Loucy (cell line): ENCODE measurements at regions not wholly inside any gene's neighbourhood (a gene's known extent, or its start where the extent isn't known, plus 50 kb on each side); places are given as distances from the start of the nearest gene placed in this dataset.

ENCODE experiments used
- H2AFZ ChIP-seq: fragments of 200-600 bp; sonication (generic); 2 replicates; pipeline ENCODE4 v1.6.0; 2016; ENCODE audit warnings: antibody characterized with exemption, mild to moderate bottlenecking, low read length, moderate library complexity
- H3F3A ChIP-seq: fragments of 200-600 bp; 2 replicates; pipeline ENCODE4 v1.6.0; 2016; ENCODE audit warnings: antibody characterized with exemption, low read depth, mild to moderate bottlenecking
- H3K27me3 ChIP-seq: fragments of 200-600 bp; sonication (generic); 2 replicates; pipeline ENCODE4 v1.6.1; 2014; ENCODE audit warnings: low read length, mild to moderate bottlenecking; ENCODE audit not compliant: insufficient read depth, poor library complexity, severe bottlenecking
- H3K36me3 ChIP-seq: fragments of 200-600 bp; sonication (generic); 2 replicates; pipeline ENCODE4 v1.6.1; 2016; ENCODE audit warnings: low read length; ENCODE audit not compliant: insufficient read depth
- H3K4me1 ChIP-seq: fragments of 200-600 bp; sonication (generic); 2 replicates; pipeline ENCODE4 v1.5.1; 2014; ENCODE audit warnings: low read length, mild to moderate bottlenecking; ENCODE audit not compliant: insufficient read depth, poor library complexity, severe bottlenecking
- H3K4me2 ChIP-seq: fragments of 200-600 bp; sonication (generic); 2 replicates; pipeline ENCODE4 v1.6.0; 2014; ENCODE audit warnings: antibody characterized with exemption, low read length, low read depth, mild to moderate bottlenecking; ENCODE audit not compliant: poor library complexity, severe bottlenecking
- H3K4me3 ChIP-seq: fragments of 200-600 bp; sonication (generic); 2 replicates; pipeline ENCODE4 v1.5.1; 2014; ENCODE audit warnings: low read length, mild to moderate bottlenecking, mixed read lengths; ENCODE audit not compliant: poor library complexity, severe bottlenecking
- H3K79me2 ChIP-seq: fragments of 200-600 bp; sonication (generic); 2 replicates; pipeline ENCODE4 v1.6.1; 2014; ENCODE audit warnings: low read length; ENCODE audit not compliant: insufficient read depth
- H3K9ac ChIP-seq: fragments of 200-600 bp; sonication (generic); 2 replicates; pipeline ENCODE4 v1.6.0; 2014; ENCODE audit warnings: mild to moderate bottlenecking, low read depth, low read length, moderate library complexity; ENCODE audit not compliant: poor library complexity, severe bottlenecking
- H3K9me2 ChIP-seq: fragments of 200-600 bp; sonication (generic); replicated peaks from 2 replicates; pipeline ENCODE4 v1.6.1; 2016; ENCODE audit warnings: low read depth, low read length, mixed read lengths
- H3K9me3 ChIP-seq: fragments of 200-600 bp; sonication (generic); 2 replicates; pipeline ENCODE4 v1.6.1; 2014; ENCODE audit warnings: mild to moderate bottlenecking, antibody characterized with exemption, low read length, low read depth; ENCODE audit not compliant: insufficient read depth
- H4K20me1 ChIP-seq: fragments of 200-600 bp; sonication (generic); 2 replicates; pipeline ENCODE4 v1.6.0; 2014; ENCODE audit warnings: antibody characterized with exemption, low read length, mild to moderate bottlenecking; ENCODE audit not compliant: insufficient read depth, poor library complexity, severe bottlenecking
- EZH2phosphoT487 ChIP-seq: fragments of 200-600 bp; IDR thresholded peaks from 2 replicates; pipeline ENCODE4 v1.6.1; 2018; ENCODE audit warnings: antibody characterized with exemption, mild to moderate bottlenecking, moderate library complexity, borderline replicate concordance
- TF ChIP-seq, protein P1 (sequence below): fragments of 200-600 bp; sonication (generic); conservative IDR thresholded peaks from 2 replicates; pipeline ENCODE4 v1.5.1; 2014; ENCODE audit warnings: mild to moderate bottlenecking, antibody characterized with exemption, low read length

DNA sequence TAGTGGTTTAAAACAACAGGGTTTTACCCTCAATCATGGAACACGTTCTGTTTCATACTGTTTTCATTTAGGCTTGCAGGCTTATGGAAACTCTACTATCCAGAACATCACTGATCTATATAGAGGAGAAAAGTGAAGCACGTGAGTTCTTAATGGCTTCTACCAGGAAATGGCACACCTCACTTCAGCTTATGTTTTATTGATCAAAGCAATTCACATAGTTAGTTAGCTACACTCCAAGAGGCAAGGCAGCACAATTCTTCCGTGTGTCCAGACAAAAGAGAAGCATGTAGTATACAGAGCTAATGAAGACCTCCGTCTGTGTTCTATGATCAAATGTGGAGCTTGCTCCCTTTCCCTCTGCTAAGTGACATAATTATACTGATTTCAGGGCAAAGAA, 353.3 kb upstream of the CD180 start:
- Histone ChIP-seq H3K4me1 (peaks cover 8% of the 10 kb centered on the region), H3K9ac (no peak overlapping the region), H3F3A (no peaks in the 10 kb centered on the region), H3K4me2 (no peak overlapping the region), H3K36me3 (no peaks in the 10 kb centered on the region), H3K79me2 (no peaks in the 10 kb centered on the region), H3K9me3 (no peaks in the 10 kb centered on the region), H2AFZ (peak overlapping the region; percentile 21; the same call in 1 of the 2 replicates), H4K20me1 (no peaks in the 10 kb centered on the region), H3K27me3 (no peaks in the 10 kb centered on the region), H3K4me3 (no peak overlapping the region), H3K9me2 (no peaks in the 10 kb centered on the region)
- no peak for TF ChIP-seq EZH2phosphoT487
- TF ChIP-seq, protein P1, sequence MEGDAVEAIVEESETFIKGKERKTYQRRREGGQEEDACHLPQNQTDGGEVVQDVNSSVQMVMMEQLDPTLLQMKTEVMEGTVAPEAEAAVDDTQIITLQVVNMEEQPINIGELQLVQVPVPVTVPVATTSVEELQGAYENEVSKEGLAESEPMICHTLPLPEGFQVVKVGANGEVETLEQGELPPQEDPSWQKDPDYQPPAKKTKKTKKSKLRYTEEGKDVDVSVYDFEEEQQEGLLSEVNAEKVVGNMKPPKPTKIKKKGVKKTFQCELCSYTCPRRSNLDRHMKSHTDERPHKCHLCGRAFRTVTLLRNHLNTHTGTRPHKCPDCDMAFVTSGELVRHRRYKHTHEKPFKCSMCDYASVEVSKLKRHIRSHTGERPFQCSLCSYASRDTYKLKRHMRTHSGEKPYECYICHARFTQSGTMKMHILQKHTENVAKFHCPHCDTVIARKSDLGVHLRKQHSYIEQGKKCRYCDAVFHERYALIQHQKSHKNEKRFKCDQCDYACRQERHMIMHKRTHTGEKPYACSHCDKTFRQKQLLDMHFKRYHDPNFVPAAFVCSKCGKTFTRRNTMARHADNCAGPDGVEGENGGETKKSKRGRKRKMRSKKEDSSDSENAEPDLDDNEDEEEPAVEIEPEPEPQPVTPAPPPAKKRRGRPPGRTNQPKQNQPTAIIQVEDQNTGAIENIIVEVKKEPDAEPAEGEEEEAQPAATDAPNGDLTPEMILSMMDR = no peak

DNA sequence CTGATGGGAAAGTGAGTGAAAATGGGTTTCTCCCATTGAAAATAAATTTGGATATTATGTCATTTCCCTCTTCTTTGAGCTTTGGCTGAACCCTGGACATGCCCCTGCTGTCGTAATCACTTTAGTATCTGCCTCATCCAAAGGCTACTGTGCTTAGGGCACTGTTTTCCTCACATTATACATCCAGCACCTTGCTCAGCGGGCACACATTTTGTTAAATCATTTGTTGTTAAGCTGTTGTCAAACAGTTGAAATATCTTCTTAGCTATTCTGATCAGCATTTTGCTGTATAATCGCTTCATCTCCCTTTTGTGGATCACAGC, 352.7 kb upstream of the CD180 start:
- H4K20me1 ChIP-seq = no peaks in the 10 kb centered on the region
- no peaks in the 10 kb centered on the region for H3K27me3 ChIP-seq
- H3K79me2 ChIP-seq = no peaks in the 10 kb centered on the region
- H3K36me3 ChIP-seq = no peaks in the 10 kb centered on the region
- peaks cover 8% of the 10 kb centered on the region for H3K4me1 ChIP-seq
- H3F3A ChIP-seq = no peaks in the 10 kb centered on the region
- H3K4me3 ChIP-seq = no peak overlapping the region
- H3K9me2 ChIP-seq = no peaks in the 10 kb centered on the region
- TF ChIP-seq, protein P1 = no peak
- no peak for TF ChIP-seq EZH2phosphoT487
- H3K9ac ChIP-seq = no peak overlapping the region
- peak overlapping the region; percentile 96 for H2AFZ ChIP-seq
- no peaks in the 10 kb centered on the region for H3K9me3 ChIP-seq
- no peak overlapping the region for H3K4me2 ChIP-seq

DNA sequence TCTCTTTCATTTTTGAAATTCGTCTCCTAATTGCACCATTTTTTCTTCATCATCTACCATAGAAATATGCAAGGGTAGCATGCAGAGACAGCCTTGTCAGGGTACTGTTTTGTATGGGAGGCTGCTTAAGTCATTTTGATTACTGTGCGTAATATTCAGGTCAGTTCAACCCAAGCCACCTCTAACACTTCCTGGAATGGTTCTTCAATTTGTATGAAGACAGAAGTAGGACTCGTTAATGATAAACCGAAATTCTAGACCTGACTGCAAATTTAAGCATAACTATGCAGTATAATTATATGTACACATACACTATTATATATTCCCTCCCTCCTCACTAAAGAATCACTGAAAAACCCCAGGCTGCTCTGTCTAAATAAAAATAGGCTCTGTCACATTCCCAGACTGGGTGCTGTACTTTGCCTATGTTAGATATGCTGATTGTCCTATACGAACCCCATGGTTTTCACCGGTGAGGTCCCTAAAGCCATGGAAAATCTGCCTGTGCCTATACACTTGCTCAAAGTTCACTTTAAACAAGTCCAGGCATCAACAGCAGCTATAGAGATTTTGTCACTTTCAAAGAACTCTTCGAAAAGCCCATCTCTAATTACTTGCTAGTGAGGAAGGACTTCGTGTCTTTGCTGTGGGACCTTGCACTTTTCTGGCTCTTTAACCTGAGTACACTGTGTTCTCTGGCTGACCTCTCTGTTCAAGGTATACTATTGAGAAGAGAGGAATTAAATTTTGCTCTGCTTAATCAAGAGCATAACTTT, 352.1 kb upstream of the CD180 start:
- H3K27me3 ChIP-seq = no peaks in the 10 kb centered on the region
- H3K9me2 ChIP-seq = no peaks in the 10 kb centered on the region
- H3F3A ChIP-seq = no peaks in the 10 kb centered on the region
- no peaks in the 10 kb centered on the region for H3K79me2 ChIP-seq
- H3K36me3 ChIP-seq = no peaks in the 10 kb centered on the region
- no peak overlapping the region for H3K9ac ChIP-seq
- no peaks in the 10 kb centered on the region for H3K9me3 ChIP-seq
- peak overlapping the region; percentile 60 for H3K4me2 ChIP-seq
- H4K20me1 ChIP-seq = no peaks in the 10 kb centered on the region
- H3K4me3 ChIP-seq = peak overlapping the region; percentile 4
- TF ChIP-seq, protein P1 = no peak
- TF ChIP-seq EZH2phosphoT487 = no peak
- peak overlapping the region; percentile 96 for H2AFZ ChIP-seq
- peaks cover 8% of the 10 kb centered on the region for H3K4me1 ChIP-seq
